ENCODE measurements at regions not wholly inside any gene's neighbourhood (a gene's known extent, or its start where the extent isn't known, plus 50 kb on each side); places are given as distances from the start of the nearest gene placed in this dataset.

GRCh38 chr13:76723551-76724232, 162.5 kb downstream of the KCTD12 start:
- Histone ChIP-seq H3K79me2 (ENCODE audit: insufficient read depth) (no peaks in the 10 kb centered on the region), H3F3A (ENCODE audit: insufficient read depth) (peaks cover 37% of the 10 kb centered on the region), H3K36me3 (ENCODE audit: low read depth) (no peaks in the 10 kb centered on the region), H3K4me1 (ENCODE audit: insufficient read depth) (peaks cover 30% of the 10 kb centered on the region), H2AFZ (peak overlapping the region; percentile 53), H3K9me2 (ENCODE audit: insufficient read depth) (no peaks in the 10 kb centered on the region), H3K9ac (peak overlapping the region; percentile 68), H3K27ac (peak overlapping the region; percentile 91), H3K4me2 (ENCODE audit: unreplicated experiment) (peak overlapping the region; percentile 70), H3K9me3 (ENCODE audit: low read depth) (no peaks in the 10 kb centered on the region), H4K20me1 (ENCODE audit: insufficient read depth) (no peaks in the 10 kb centered on the region), H3K4me3 (peak overlapping the region; percentile 28; the same call in 1 of the 2 replicates), H3K27me3 (replicated peaks; ENCODE audit: insufficient read depth) (no peaks in the 10 kb centered on the region)
- in situ Hi-C loops (cut with MboI) = no loop called here
- DNase-seq = peak; percentile 95
- TF ChIP-seq EZH2phosphoT487 (IDR thresholded peaks at IDR 0.05; ENCODE audit: insufficient read depth, low read depth) = no peak
- WGBS, 2 experiments (ENCODE audit: low coverage in 1 of 2, low lambda C conversion rate in 2 of 2, missing lambda C conversion rate in 2 of 2) = 30 to 35% methylated on average over 5 of the region's 5 CpGs

DNA sequence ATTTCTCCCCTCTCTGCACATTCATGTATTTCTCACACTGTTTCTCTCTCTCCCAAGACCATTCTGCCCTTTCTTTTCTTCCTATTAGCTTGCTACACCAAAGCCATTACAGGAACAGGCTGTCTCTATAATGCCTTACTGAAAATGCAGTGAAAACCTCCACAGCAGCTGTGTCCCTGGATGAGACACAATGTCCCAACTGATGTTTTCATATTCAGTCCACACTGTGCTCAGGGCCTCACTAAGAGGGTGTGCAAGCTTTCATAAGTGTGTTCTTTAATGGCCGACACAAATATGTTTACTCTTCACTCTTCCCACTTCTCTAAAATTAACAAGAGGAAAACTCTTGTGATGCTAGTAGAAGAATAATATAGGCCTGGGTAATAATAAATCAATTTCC, 163.4 kb downstream of the KCTD12 start:
- H3K9me3 ChIP-seq (ENCODE audit: low read depth) = no peaks in the 10 kb centered on the region
- H3K27me3 ChIP-seq (replicated peaks; ENCODE audit: insufficient read depth) = no peaks in the 10 kb centered on the region
- H3K4me3 ChIP-seq = no peak overlapping the region
- H3K9me2 ChIP-seq (ENCODE audit: insufficient read depth) = no peaks in the 10 kb centered on the region
- no peaks in the 10 kb centered on the region for H3K79me2 ChIP-seq (ENCODE audit: insufficient read depth)
- H3F3A ChIP-seq (ENCODE audit: insufficient read depth) = peaks cover 37% of the 10 kb centered on the region
- WGBS, 2 experiments (ENCODE audit: low coverage in 1 of 2, low lambda C conversion rate in 2 of 2, missing lambda C conversion rate in 2 of 2) = 98 to 100% methylated on average over 1 of the region's 1 CpG
- H3K27ac ChIP-seq = peak overlapping the region; percentile 91
- no peaks in the 10 kb centered on the region for H4K20me1 ChIP-seq (ENCODE audit: insufficient read depth)
- in situ Hi-C loops (cut with MboI) = no loop called here
- no peak for DNase-seq
- H3K4me1 ChIP-seq (ENCODE audit: insufficient read depth) = peaks cover 30% of the 10 kb centered on the region
- H3K9ac ChIP-seq = peak overlapping the region; percentile 68; the same call in 1 of the 2 replicates
- H3K36me3 ChIP-seq (ENCODE audit: low read depth) = no peaks in the 10 kb centered on the region
- TF ChIP-seq EZH2 (IDR thresholded peaks at IDR 0.05; ENCODE audit: insufficient read depth, poor library complexity, severe bottlenecking) (no peak), EZH2phosphoT487 (IDR thresholded peaks at IDR 0.05; ENCODE audit: insufficient read depth, low read depth) (no peak)
- H2AFZ ChIP-seq = no peak overlapping the region
- H3K4me2 ChIP-seq (ENCODE audit: unreplicated experiment) = peak overlapping the region; percentile 70

DNA sequence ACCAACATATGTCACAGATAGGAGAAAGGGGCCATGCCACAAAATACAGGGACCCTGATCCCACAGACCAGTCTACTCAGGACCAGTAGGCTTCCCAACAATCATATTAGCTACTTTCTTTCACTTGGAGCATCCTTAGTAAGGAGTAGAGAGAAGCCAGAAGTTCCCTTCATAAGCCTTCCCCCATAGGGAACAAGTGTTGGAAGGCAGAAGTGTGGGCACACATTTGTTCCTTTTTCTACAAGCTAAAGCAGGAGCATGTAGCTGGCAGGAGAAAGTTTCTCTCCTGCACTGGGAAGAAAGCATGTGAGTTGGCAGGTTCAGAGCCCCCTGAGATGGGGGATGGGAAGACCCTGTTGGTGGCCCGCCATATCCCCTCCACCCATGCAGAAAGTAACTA, 165.4 kb downstream of the KCTD12 start:
- H3K9ac ChIP-seq = no peak overlapping the region
- H3K4me2 ChIP-seq (ENCODE audit: unreplicated experiment) = no peak overlapping the region
- peaks cover 35% of the 10 kb centered on the region for H3F3A ChIP-seq (ENCODE audit: insufficient read depth)
- H3K27me3 ChIP-seq (replicated peaks; ENCODE audit: insufficient read depth) = no peaks in the 10 kb centered on the region
- no peak overlapping the region for H3K4me3 ChIP-seq
- in situ Hi-C loops (cut with MboI) = no loop called here
- H3K9me3 ChIP-seq (ENCODE audit: low read depth) = no peaks in the 10 kb centered on the region
- TF ChIP-seq EZH2phosphoT487 (IDR thresholded peaks at IDR 0.05; ENCODE audit: insufficient read depth, low read depth) (no peak), EZH2 (IDR thresholded peaks at IDR 0.05; ENCODE audit: insufficient read depth, poor library complexity, severe bottlenecking) (no peak)
- H2AFZ ChIP-seq = no peak overlapping the region
- H3K4me1 ChIP-seq (ENCODE audit: insufficient read depth) = peaks cover 43% of the 10 kb centered on the region
- no peaks in the 10 kb centered on the region for H3K9me2 ChIP-seq (ENCODE audit: insufficient read depth)
- H3K79me2 ChIP-seq (ENCODE audit: insufficient read depth) = no peaks in the 10 kb centered on the region
- 100% methylated on average over 1 of the region's 1 CpG for WGBS, 2 experiments (ENCODE audit: low coverage in 1 of 2, low lambda C conversion rate in 2 of 2, missing lambda C conversion rate in 2 of 2)
- no peak overlapping the region for H3K27ac ChIP-seq
- no peak for DNase-seq
- H4K20me1 ChIP-seq (ENCODE audit: insufficient read depth) = no peaks in the 10 kb centered on the region
- no peaks in the 10 kb centered on the region for H3K36me3 ChIP-seq (ENCODE audit: low read depth)

DNA sequence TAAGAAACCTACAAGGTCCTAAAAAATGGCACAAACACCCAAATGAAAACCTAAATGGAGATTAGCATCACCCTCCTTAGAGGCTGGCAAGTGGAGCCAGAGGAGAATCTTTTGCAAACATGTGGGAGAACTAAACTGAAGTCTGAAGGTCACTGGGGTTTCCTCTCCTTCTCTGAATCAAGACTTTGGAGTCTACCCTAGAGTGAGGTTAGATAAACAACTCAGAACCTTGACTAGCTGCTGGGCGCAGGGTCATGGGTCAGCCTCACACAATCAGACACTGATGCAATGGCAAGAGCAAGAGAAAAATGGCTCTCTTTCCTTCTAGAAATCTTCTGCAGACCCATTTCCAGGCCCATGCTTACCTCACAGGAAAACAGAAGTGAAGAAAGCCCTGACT, 165.8 kb downstream of the KCTD12 start:
- peaks cover 31% of the 10 kb centered on the region for H3F3A ChIP-seq (ENCODE audit: insufficient read depth)
- H3K4me3 ChIP-seq = no peak overlapping the region
- 90 to 100% methylated on average over 1 of the region's 1 CpG for WGBS, 2 experiments (ENCODE audit: low coverage in 1 of 2, low lambda C conversion rate in 2 of 2, missing lambda C conversion rate in 2 of 2)
- H3K4me2 ChIP-seq (ENCODE audit: unreplicated experiment) = no peak overlapping the region
- no peaks in the 10 kb centered on the region for H3K27me3 ChIP-seq (replicated peaks; ENCODE audit: insufficient read depth)
- in situ Hi-C loops (cut with MboI) = no loop called here
- no peak overlapping the region for H2AFZ ChIP-seq
- no peak overlapping the region for H3K9ac ChIP-seq
- H3K79me2 ChIP-seq (ENCODE audit: insufficient read depth) = no peaks in the 10 kb centered on the region
- peaks cover 43% of the 10 kb centered on the region for H3K4me1 ChIP-seq (ENCODE audit: insufficient read depth)
- H3K27ac ChIP-seq = no peak overlapping the region
- H4K20me1 ChIP-seq (ENCODE audit: insufficient read depth) = no peaks in the 10 kb centered on the region
- DNase-seq = no peak
- H3K9me2 ChIP-seq (ENCODE audit: insufficient read depth) = no peaks in the 10 kb centered on the region
- no peaks in the 10 kb centered on the region for H3K9me3 ChIP-seq (ENCODE audit: low read depth)
- TF ChIP-seq EZH2 (IDR thresholded peaks at IDR 0.05; ENCODE audit: insufficient read depth, poor library complexity, severe bottlenecking) = no peak
- no peak for TF ChIP-seq EZH2phosphoT487 (IDR thresholded peaks at IDR 0.05; ENCODE audit: insufficient read depth, low read depth)
- H3K36me3 ChIP-seq (ENCODE audit: low read depth) = no peaks in the 10 kb centered on the region
